GM23248 (cell line): ENCODE measurements at regions not wholly inside any gene's neighbourhood (a gene's known extent, or its start where the extent isn't known, plus 50 kb on each side); places are given as distances from the start of the nearest gene placed in this dataset.

Source experiments
- DNase-seq: peaks from one replicate; pipeline ENCODE4 v3.0.0-alpha.2; 2015
- H2AFZ ChIP-seq: fragments of 200-600 bp; sonication (generic); 2 replicates; pipeline ENCODE4 v1.6.1; 2016; ENCODE audit warnings: antibody characterized with exemption
- H3F3A ChIP-seq: fragments of 200-600 bp; sonication (generic); 2 replicates; pipeline ENCODE4 v1.6.1; 2016; ENCODE audit warnings: mild to moderate bottlenecking, antibody characterized with exemption, mixed run types; ENCODE audit not compliant: insufficient read depth
- H3K27ac ChIP-seq: fragments of 200-600 bp; sonication (generic); 2 replicates; pipeline ENCODE4 v1.5.1; 2016; ENCODE audit warnings: mild to moderate bottlenecking
- H3K27me3 ChIP-seq: fragments of 200-600 bp; sonication (generic); replicated peaks from 2 replicates; pipeline ENCODE4 v1.6.1; 2016; ENCODE audit warnings: mild to moderate bottlenecking; ENCODE audit not compliant: insufficient read depth
- H3K36me3 ChIP-seq: fragments of 200-600 bp; sonication (generic); 2 replicates; pipeline ENCODE4 v1.6.1; 2016; ENCODE audit warnings: low read depth, mild to moderate bottlenecking
- H3K4me1 ChIP-seq: fragments of 200-600 bp; sonication (generic); 2 replicates; pipeline ENCODE4 v1.6.1; 2016; ENCODE audit warnings: mild to moderate bottlenecking; ENCODE audit not compliant: insufficient read depth
- H3K4me2 ChIP-seq: fragments of 200-600 bp; sonication (generic); one replicate; pipeline ENCODE4 v1.6.1; 2016; ENCODE audit warnings: mild to moderate bottlenecking; ENCODE audit not compliant: unreplicated experiment
- H3K4me3 ChIP-seq: fragments of 200-600 bp; sonication (generic); 2 replicates; pipeline ENCODE4 v1.5.1; 2016; ENCODE audit warnings: mild to moderate bottlenecking
- H3K79me2 ChIP-seq: fragments of 200-600 bp; sonication (generic); 2 replicates; pipeline ENCODE4 v1.6.1; 2016; ENCODE audit warnings: mild to moderate bottlenecking; ENCODE audit not compliant: insufficient read depth
- H3K9ac ChIP-seq: fragments of 200-600 bp; sonication (generic); 2 replicates; pipeline ENCODE4 v1.6.1; 2016; ENCODE audit warnings: mild to moderate bottlenecking
- H3K9me2 ChIP-seq: fragments of 200-600 bp; sonication (generic); 2 replicates; pipeline ENCODE4 v1.6.1; 2016; ENCODE audit warnings: mixed run types, mild to moderate bottlenecking, moderate library complexity; ENCODE audit not compliant: insufficient read depth
- H3K9me3 ChIP-seq: fragments of 200-600 bp; sonication (generic); one replicate; pipeline ENCODE4 v1.6.1; 2017; ENCODE audit warnings: low read depth
- H4K20me1 ChIP-seq: fragments of 200-600 bp; sonication (generic); 2 replicates; pipeline ENCODE4 v1.6.0; 2016; ENCODE audit not compliant: insufficient read depth
- EZH2 ChIP-seq: fragments of 200-600 bp; sonication (generic); IDR thresholded peaks from 2 replicates; pipeline ENCODE4 v1.6.1; 2018; ENCODE audit warnings: antibody characterized with exemption, mild to moderate bottlenecking; ENCODE audit not compliant: insufficient read depth, poor library complexity, severe bottlenecking
- EZH2phosphoT487 ChIP-seq: fragments of 200-600 bp; sonication (generic); IDR thresholded peaks from 2 replicates; pipeline ENCODE4 v1.6.1; 2018; ENCODE audit warnings: antibody characterized with exemption, moderate library complexity, mild to moderate bottlenecking, low read depth; ENCODE audit not compliant: insufficient read depth
- WGBS, 2 experiments: methylation state at CpG; one replicate each; pipeline ENCODE4 v1.1.6; 2015 to 2017; ENCODE audit warnings: low lambda C conversion rate in 2 of 2, low coverage in 1 of 2; ENCODE audit errors: missing lambda C conversion rate in 2 of 2; 5-methylcytosine and 5-hydroxymethylcytosine counted together
- in situ Hi-C: fragments of 300-500 bp; cut with MboI; formaldehyde crosslinking; loops from 2 replicates; pipeline ENCODE4 v1.15.0; 2020

GRCh38 chr3:55241098-55241497 is 246.0 kb downstream of the WNT5A start:
- Histone ChIP-seq H3K9me2 (no peaks in the 10 kb centered on the region), H3K4me3 (no peak overlapping the region), H3K27me3 (no peaks in the 10 kb centered on the region), H3K9ac (no peak overlapping the region), H3K27ac (no peak overlapping the region), H4K20me1 (no peaks in the 10 kb centered on the region), H3K4me2 (no peak overlapping the region), H3K36me3 (no peaks in the 10 kb centered on the region), H3K9me3 (no peaks in the 10 kb centered on the region), H2AFZ (no peak overlapping the region), H3F3A (no peaks in the 10 kb centered on the region), H3K4me1 (no peaks in the 10 kb centered on the region), H3K79me2 (no peaks in the 10 kb centered on the region)
- 62 to 68% methylated on average over 3 of the region's 3 CpGs for WGBS, 2 experiments
- TF ChIP-seq EZH2, result no peak
- no peak for TF ChIP-seq EZH2phosphoT487
- in situ Hi-C loops, result no loop called here
- no peak for DNase-seq

GRCh38 chr3:55235416-55235815 is 251.7 kb downstream of the WNT5A start:
- no peak overlapping the region for H3K4me2 ChIP-seq
- no peak for DNase-seq

GRCh38 chr3:55226696-55227095 is 260.4 kb downstream of the WNT5A start:
- Histone ChIP-seq H3K9me2 (no peaks in the 10 kb centered on the region), H3K9me3 (no peaks in the 10 kb centered on the region), H3K9ac (no peak overlapping the region), H2AFZ (no peak overlapping the region), H3K4me3 (no peak overlapping the region), H3K36me3 (no peaks in the 10 kb centered on the region), H4K20me1 (no peaks in the 10 kb centered on the region), H3K79me2 (no peaks in the 10 kb centered on the region), H3K27me3 (no peaks in the 10 kb centered on the region), H3K27ac (no peak overlapping the region), H3K4me2 (no peak overlapping the region), H3K4me1 (peaks cover 9% of the 10 kb centered on the region; the same call in 1 of the 2 replicates), H3F3A (no peaks in the 10 kb centered on the region)
- 59 to 62% methylated on average over 5 of the region's 5 CpGs for WGBS, 2 experiments
- TF ChIP-seq EZH2phosphoT487, result no peak
- TF ChIP-seq EZH2, result no peak
- in situ Hi-C loops, result no loop called here
- no peak for DNase-seq

More at GRCh38 chr3:55235416-55235815, 251.7 kb downstream of the WNT5A start:
- TF ChIP-seq EZH2 (no peak), EZH2phosphoT487 (no peak)
- Histone ChIP-seq H3K9me2 (no peaks in the 10 kb centered on the region), H4K20me1 (no peaks in the 10 kb centered on the region), H3K27me3 (no peaks in the 10 kb centered on the region), H2AFZ (no peak overlapping the region), H3K9me3 (no peaks in the 10 kb centered on the region), H3K4me1 (no peaks in the 10 kb centered on the region), H3F3A (no peaks in the 10 kb centered on the region), H3K36me3 (no peaks in the 10 kb centered on the region), H3K27ac (no peak overlapping the region), H3K4me3 (no peak overlapping the region), H3K9ac (no peak overlapping the region), H3K79me2 (no peaks in the 10 kb centered on the region)
- in situ Hi-C loops, result no loop called here

- H2AFZ ChIP-seq, result no peak overlapping the region
- no peak overlapping the region for H3K4me2 ChIP-seq
- H3K36me3 ChIP-seq, result no peaks in the 10 kb centered on the region
- no peaks in the 10 kb centered on the region for H4K20me1 ChIP-seq
- no peaks in the 10 kb centered on the region for H3K27me3 ChIP-seq
- no peaks in the 10 kb centered on the region for H3K9me2 ChIP-seq
- DNase-seq, result no peak
- H3K9me3 ChIP-seq, result no peaks in the 10 kb centered on the region
- H3K79me2 ChIP-seq, result no peaks in the 10 kb centered on the region
- in situ Hi-C loops, result no loop called here
- peaks cover 6% of the 10 kb centered on the region; the same call in 1 of the 2 replicates for H3K4me1 ChIP-seq
- no peak overlapping the region for H3K4me3 ChIP-seq
- H3K27ac ChIP-seq, result no peak overlapping the region
- no peaks in the 10 kb centered on the region for H3F3A ChIP-seq
- TF ChIP-seq EZH2phosphoT487 (no peak), EZH2 (no peak)
- no peak overlapping the region for H3K9ac ChIP-seq
- WGBS, 2 experiments, result 0 to 20% methylated on average over 1 of the region's 1 CpG
Observed at GRCh38 chr3:55218577-55218976, 268.5 kb downstream of the WNT5A start.

- Histone ChIP-seq H3K4me2 (no peak overlapping the region), H3K9ac (no peak overlapping the region), H3K27me3 (no peaks in the 10 kb centered on the region), H3K27ac (no peak overlapping the region), H3K9me2 (no peaks in the 10 kb centered on the region), H3F3A (peaks cover 8% of the 10 kb centered on the region), H3K4me3 (no peak overlapping the region), H3K36me3 (no peaks in the 10 kb centered on the region), H3K9me3 (no peaks in the 10 kb centered on the region), H2AFZ (no peak overlapping the region), H3K4me1 (peaks cover 14% of the 10 kb centered on the region), H3K79me2 (no peaks in the 10 kb centered on the region), H4K20me1 (no peaks in the 10 kb centered on the region)
- in situ Hi-C loops, result no loop called here
- DNase-seq, result no peak
- TF ChIP-seq EZH2 (no peak), EZH2phosphoT487 (no peak)
Observed at GRCh38 chr3:55207744-55208143, 279.4 kb downstream of the WNT5A start.
